Astrocyte (in vitro differentiated cells and primary cell): ENCODE measurements at regions not wholly inside any gene's neighbourhood (a gene's known extent, or its start where the extent isn't known, plus 50 kb on each side); places are given as distances from the start of the nearest gene placed in this dataset.

Experiments used
- EZH2 ChIP-seq: IDR thresholded peaks from 2 replicates; pipeline ENCODE4 v1.6.1; 2012; ENCODE audit warnings: mild to moderate bottlenecking, low read length, inconsistent platforms; ENCODE audit not compliant: insufficient read depth
- TF ChIP-seq, protein P1 (sequence below): IDR thresholded peaks from 2 replicates; pipeline ENCODE4 v1.5.1; 2011; ENCODE audit warnings: low read depth, mild to moderate bottlenecking, inconsistent platforms, low read length, moderate library complexity; ENCODE audit not compliant: insufficient read depth

DNA sequence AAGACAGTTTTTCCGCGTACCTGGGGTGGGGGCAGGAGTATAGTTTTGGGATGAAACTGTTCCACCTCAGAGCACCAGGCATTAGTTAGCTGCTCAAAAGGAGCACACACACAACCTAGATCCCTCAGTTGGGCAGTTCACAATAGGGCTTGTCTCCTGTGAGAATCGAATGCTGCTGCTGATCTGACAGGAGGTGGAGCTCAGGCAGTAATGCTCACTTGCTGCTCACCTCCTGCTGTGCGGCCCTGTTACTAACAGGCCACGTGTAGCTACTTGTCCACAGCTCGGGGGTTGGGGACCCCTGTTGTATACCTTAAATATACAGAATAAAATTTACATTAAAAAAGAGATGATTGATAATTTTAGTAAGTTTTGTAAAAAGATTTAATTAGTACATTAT, 191.5 kb downstream of the SLC7A11 start:
- TF ChIP-seq, protein P1, sequence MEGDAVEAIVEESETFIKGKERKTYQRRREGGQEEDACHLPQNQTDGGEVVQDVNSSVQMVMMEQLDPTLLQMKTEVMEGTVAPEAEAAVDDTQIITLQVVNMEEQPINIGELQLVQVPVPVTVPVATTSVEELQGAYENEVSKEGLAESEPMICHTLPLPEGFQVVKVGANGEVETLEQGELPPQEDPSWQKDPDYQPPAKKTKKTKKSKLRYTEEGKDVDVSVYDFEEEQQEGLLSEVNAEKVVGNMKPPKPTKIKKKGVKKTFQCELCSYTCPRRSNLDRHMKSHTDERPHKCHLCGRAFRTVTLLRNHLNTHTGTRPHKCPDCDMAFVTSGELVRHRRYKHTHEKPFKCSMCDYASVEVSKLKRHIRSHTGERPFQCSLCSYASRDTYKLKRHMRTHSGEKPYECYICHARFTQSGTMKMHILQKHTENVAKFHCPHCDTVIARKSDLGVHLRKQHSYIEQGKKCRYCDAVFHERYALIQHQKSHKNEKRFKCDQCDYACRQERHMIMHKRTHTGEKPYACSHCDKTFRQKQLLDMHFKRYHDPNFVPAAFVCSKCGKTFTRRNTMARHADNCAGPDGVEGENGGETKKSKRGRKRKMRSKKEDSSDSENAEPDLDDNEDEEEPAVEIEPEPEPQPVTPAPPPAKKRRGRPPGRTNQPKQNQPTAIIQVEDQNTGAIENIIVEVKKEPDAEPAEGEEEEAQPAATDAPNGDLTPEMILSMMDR = no peak
- no peak for TF ChIP-seq EZH2
